Stimulated activated CD4-positive, alpha-beta T cell treated with anti-CD3 and anti-CD28 coated beads, Interleukin-2, amount 100 ng/mL, for 48 hours (primary cell): ENCODE measurements at regions not wholly inside any gene's neighbourhood (a gene's known extent, or its start where the extent isn't known, plus 50 kb on each side); places are given as distances from the start of the nearest gene placed in this dataset.

Experiments used
- DNase-seq, 2 donors: peaks; one replicate each; pipeline ENCODE4 v3.0.0-alpha.2; 2020

DNA sequence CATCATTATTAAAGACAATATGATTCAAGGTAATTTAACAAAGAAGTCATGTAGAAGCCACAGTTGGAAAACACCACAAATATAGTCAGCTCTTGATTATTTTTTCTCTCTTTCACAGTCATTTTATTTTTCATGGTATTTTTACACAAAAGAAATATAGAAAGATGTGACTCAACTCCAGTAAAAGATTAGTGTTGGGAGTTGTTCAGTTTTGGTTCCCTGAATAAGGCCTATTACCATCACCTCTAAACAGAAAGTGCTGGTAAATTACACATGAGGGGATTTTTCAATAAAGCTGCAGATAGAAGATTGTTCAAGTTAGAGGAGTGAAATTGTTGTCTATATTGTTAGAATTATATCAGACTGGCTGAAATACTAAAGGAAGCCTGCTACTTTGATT is 107.0 kb downstream of the DDIT4L start:
- DNase-seq, result no peak

- no peak for DNase-seq
These were observed 107.4 kb downstream of the DDIT4L start for GRCh38 chr4:100082852-100083251.

GRCh38 chr4:100081491-100081890 is 108.8 kb downstream of the DDIT4L start:
- DNase-seq, result no peak

DNA sequence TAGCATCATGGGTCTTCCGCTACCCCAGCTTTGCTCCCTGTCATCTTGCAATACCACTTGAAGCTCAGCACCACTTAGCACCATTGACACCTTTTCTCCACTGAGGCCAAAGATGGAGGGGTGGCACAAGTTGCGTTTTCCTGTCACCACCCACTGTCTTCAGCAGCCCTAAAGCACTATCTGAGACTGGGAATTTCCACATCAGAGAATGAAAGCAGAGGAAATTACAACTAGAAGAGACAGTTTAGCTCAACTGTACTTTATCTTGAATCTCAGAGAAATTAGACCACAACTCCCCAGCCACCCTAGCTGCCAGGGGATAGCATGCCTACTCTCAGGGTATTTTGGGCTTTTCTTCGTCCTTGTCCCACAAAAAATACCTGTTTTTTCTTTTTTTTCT is 111.0 kb downstream of the DDIT4L start:
- DNase-seq, result no peak

DNA sequence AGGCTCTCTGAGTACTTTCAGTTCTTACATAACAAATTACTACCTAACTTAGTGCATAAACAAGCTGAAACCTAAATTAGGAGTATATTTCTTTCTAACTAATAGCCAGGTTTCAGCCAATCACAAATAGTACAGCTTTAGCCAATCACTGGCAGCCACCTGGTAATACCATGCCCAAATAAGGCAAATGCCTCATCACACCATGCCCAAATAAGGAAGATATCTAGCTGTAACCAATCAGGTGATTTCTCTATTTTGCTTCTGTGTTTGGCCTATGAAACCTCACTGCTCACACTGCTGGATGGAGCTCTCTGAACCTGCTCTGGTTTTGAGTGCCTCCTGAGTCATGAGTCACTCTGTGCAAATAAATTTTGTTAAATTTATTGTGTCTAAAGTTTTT is 113.5 kb downstream of the DDIT4L start:
- no peak for DNase-seq

GRCh38 chr4:100075486-100076270 is 114.6 kb downstream of the DDIT4L start:
- no peak for DNase-seq

GRCh38 chr4:100075056-100075455 is 115.2 kb downstream of the DDIT4L start:
- no peak for DNase-seq

- no peak for DNase-seq
These were observed 118.8 kb downstream of the DDIT4L start for GRCh38 chr4:100071506-100071905.

GRCh38 chr4:100070868-100071267 is 119.4 kb downstream of the DDIT4L start:
- no peak for DNase-seq

GRCh38 chr4:100069207-100069606 is 119.1 kb upstream of the H2AZ1 start:
- DNase-seq, result no peak

DNA sequence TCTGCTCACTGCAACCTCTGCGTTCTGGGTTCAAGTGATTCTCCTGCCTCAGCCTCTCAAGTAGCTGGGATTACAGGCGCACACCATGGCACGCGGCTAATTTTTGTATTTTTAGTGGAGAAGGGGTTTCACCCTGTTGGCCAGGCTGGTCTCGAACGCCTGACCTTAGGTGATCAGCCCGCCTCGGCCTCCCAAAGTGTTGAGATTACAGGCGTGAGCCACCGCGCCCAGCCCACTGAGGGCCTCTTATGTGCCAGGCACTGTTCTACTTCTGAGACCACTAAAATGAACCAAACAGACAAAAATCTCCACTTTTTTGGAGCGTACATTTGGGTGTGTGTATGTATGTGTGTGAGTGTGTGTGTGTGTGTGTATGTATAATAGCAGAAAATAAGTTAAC is 117.2 kb upstream of the H2AZ1 start:
- no peak for DNase-seq

- no peak for DNase-seq
These were observed 113.3 kb upstream of the H2AZ1 start for GRCh38 chr4:100063355-100063754.

DNA sequence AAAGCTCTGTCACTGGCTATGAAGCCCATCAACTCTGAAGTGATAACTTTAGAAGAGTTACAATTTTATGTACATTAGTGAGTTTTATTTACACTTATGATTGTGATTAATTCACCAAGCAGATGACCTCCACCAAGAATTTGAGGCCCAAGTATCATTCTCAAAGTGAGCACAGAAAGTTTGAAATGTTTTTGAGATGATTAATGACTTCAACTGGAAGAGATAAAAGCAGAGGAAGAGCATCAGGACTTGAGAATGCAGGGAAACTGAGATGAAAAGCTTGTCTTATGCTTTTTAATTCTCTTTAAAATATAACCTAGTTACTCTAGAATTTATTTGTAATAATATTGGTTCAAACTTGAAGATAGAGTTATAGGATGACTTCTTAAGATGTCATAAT is 112.8 kb upstream of the H2AZ1 start:
- DNase-seq, result no peak

- DNase-seq, result no peak
These were observed 111.8 kb upstream of the H2AZ1 start for GRCh38 chr4:100061835-100062234.

GRCh38 chr4:100060765-100061416 is 110.8 kb upstream of the H2AZ1 start:
- no peak for DNase-seq

DNA sequence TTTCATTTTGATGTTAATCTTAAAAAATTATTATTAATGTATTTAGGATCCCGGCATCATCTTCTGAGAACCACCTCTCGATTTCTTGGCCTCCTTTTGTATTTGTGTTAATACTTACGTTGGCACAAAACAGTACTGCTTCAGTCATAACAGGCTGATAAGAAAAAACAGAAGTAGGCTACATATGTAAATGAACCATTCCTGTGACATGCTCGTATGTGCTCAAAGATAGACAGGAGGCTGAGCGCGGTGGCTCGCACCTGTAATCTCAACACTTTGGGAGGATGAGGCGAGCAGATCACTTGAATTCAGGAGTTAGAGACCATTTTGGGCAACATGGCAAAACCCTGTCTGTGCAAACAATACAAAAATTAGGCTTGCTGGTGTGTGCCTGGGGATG is 109.4 kb upstream of the H2AZ1 start:
- DNase-seq, result no peak

GRCh38 chr4:100056701-100057100 is 106.6 kb upstream of the H2AZ1 start:
- DNase-seq, result no peak

DNA sequence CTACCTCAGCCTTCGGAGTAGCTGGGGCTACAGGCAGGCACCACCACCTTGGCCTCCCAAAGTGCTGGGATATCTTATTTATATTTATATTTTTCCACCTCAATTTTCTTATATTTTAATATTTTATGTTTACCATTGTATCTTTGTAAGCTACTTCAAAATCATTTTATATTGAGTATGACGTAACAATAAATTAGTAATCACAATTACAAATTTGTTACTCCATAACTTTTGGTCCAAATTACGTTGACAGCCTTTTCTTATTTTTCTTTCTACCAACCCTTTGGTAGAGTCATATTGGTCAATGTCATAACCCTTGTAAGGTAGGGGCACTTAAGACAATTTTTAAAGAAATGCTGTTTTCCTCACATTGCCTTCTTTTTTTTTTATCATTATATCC is 104.0 kb upstream of the H2AZ1 start:
- DNase-seq, result no peak

DNA sequence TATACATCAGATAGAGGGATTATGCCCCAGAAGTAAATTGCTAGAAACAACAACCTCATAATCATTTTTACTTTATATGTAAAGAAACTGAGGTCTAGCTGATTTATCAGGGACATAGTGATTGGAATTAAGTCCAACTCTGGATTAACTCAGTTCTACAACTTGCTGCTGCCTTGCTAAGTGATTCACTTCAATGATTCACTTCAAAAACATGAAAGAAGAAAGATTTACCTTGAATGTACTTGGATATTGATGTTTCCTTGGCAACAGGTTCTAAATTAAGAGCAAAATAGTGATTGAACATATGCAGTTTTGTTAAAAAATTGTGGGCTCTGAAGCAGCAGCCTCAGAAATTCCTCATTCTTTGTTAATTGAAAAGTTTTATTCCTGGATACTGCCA is 99.8 kb upstream of the H2AZ1 start:
- DNase-seq, result no peak

GRCh38 chr4:100042711-100043110 is 92.6 kb upstream of the H2AZ1 start:
- no peak for DNase-seq

GRCh38 chr4:100042235-100042634 is 92.2 kb upstream of the H2AZ1 start:
- DNase-seq, result no peak

DNA sequence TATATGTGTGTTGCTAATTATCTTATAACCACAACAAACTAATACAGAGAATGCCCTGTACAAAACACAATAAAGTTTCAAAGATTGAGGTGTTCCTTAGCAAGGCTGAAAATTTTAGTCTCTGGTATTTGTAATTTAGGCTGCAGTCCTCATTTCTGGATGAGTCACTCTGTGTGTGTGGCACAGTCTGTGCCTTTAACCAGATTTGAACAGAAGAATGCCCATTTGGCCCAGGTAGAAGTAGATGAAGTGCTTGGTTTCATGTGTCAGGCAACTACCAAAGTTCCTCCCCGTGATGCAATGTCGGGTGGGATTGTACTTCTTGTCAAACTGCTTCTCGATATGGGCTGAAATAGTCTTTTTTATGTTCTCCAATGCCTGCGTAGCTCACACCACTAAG is 91.6 kb upstream of the H2AZ1 start:
- no peak for DNase-seq

GRCh38 chr4:100034023-100034664 is 84.1 kb upstream of the H2AZ1 start:
- DNase-seq, result no peak

DNA sequence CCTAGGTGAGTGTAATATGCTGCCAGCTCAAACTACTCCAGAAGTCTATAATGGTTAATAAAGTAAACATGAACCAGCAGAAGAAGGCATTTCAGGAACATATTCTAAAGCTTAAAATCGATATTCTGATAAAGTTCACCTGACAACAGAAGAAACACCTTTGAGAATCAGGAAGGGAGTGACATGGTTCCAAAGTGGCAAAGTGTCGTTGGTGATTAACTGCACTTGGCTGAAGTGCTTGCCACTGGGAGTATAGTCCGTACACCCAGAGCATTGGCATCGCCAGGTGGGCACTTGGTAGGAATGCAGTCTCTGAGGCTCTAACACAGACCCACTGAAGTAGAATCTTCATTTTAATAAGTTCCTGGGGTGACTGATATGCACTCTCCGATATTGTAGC is 76.0 kb upstream of the H2AZ1 start:
- DNase-seq, result no peak
